EH (cell line): ENCODE measurements at regions not wholly inside any gene's neighbourhood (a gene's known extent, or its start where the extent isn't known, plus 50 kb on each side); places are given as distances from the start of the nearest gene placed in this dataset.
"Not testable (repeated sequence)": the region's sequence is repeated elsewhere in the genome, so short reads cannot be mapped to it uniquely, and the experiment has no call there.

Experiments
- DNase-seq: peaks from one replicate; pipeline ENCODE4 v3.0.0-alpha.2; 2015; ENCODE audit warnings: low read depth

GRCh38 chr1:120617493-120617892 is 106.3 kb upstream of the NBPF26 start:
- DNase-seq: not testable (repeated sequence)

DNA sequence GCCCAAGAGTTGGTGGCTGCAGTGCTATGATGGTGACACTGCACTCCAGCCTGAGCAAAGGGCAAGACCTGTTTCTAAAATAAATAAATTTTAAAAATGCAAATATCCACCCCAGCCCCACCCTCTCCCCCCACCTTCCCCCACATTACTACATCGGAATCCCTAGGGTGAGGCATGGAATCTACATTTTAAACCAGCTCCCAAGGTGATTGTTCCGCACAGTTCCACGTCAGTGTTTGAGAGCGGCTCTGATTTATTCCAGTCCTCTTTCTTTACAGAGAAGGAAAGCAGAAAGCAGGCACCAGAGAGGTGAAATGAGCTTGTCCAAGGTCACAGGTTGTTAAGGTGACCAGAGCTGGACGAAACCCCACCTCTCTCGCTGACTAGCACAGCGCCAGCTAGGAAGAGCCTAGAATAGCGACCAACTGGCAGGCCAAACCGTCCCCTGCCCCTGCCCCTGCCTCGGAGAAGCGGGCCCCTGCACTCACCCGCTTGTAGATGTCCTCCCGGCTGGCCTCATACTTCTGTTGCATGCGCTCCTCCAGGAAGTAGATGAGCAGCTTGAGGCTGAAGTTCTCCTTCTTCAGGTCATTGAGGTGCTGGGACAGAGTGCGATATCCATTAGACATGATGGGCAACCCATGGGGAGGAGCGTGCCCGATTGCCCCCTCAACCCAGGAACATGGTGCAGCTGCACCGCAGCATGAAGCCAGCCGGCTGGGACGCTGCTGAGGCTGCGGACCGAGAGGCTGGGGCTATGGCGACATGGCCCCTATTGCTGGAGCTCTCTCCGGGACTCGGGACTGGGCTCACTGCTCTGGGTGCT is 103.7 kb upstream of the NBPF26 start:
- not testable (repeated sequence) for DNase-seq

DNA sequence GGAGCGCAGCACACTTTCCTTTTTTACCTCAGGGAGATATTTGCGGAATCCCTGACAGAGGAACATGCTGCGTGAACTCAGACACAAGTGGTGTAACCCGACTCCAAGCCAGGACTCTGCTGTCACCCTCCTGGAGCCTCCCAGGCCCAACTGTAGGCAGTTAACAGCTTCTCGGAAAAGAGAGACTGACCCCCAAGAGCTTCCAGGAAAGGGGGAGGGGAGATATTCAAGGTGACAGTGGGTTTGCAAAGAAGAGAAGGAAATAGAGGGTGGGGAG is 103.1 kb upstream of the NBPF26 start:
- not testable (repeated sequence) for DNase-seq

DNA sequence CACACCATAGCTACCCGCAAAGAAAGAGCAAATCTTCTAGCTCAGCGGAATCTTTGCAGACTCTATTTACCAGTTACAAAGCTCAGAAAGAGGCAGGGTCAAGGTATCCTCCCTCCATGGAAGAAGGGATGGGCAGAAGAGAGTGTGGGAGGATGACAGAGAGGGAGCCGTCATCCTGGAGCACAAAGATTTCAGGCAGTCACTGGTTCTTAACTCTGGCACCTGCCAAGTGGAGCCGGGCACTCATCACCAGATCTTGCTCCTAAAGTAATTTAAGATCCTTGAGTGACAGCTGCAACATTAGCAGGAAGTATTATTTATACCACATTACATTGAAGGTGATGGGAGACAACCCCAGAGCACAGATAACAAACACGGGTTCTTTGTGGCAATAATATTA is 102.5 kb upstream of the NBPF26 start:
- not testable (repeated sequence) for DNase-seq

- DNase-seq: not testable (repeated sequence)
Measured at GRCh38 chr1:120623539-120623938, 100.2 kb upstream of the NBPF26 start.

- DNase-seq: not testable (repeated sequence)
Measured at GRCh38 chr1:120624565-120625064, 99.1 kb upstream of the NBPF26 start.

DNA sequence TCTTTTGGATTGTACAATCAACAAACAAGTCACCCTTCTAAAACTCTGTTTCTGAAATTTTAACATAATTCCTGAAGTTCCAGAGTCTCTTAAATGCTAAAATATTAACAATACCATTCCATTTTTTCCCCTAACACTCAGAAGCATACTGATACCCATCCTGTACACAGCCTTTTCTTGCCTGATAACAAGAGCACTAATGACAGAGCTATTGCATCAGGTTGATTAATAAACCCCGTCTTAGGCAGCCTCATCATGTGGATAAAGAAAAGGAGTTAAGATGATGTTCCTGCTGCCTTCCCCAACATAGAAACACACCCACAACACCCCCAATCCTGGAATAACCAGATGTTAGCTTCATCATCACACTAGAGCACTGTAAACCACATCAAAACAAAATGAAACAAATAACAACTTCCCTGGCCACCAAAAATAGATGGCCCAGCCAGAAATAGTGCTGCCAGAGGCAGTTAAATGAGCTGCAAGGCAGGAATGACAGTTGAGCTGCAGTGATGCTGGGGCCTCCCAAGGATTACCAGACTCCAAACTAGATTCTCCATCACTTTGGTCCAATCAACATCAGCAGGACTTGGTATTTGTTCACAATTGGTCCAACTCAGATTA is 93.8 kb upstream of the NBPF26 start:
- DNase-seq: not testable (repeated sequence)

GRCh38 chr1:120634816-120635806 is 88.6 kb upstream of the NBPF26 start:
- DNase-seq: not testable (repeated sequence)

- not testable (repeated sequence) for DNase-seq
Measured at GRCh38 chr1:120640261-120641013, 83.3 kb upstream of the NBPF26 start.

- DNase-seq: not testable (repeated sequence)
Measured at GRCh38 chr1:120641014-120641302, 82.8 kb upstream of the NBPF26 start.

GRCh38 chr1:120647182-120647581 is 76.6 kb upstream of the NBPF26 start:
- DNase-seq: not testable (repeated sequence)

DNA sequence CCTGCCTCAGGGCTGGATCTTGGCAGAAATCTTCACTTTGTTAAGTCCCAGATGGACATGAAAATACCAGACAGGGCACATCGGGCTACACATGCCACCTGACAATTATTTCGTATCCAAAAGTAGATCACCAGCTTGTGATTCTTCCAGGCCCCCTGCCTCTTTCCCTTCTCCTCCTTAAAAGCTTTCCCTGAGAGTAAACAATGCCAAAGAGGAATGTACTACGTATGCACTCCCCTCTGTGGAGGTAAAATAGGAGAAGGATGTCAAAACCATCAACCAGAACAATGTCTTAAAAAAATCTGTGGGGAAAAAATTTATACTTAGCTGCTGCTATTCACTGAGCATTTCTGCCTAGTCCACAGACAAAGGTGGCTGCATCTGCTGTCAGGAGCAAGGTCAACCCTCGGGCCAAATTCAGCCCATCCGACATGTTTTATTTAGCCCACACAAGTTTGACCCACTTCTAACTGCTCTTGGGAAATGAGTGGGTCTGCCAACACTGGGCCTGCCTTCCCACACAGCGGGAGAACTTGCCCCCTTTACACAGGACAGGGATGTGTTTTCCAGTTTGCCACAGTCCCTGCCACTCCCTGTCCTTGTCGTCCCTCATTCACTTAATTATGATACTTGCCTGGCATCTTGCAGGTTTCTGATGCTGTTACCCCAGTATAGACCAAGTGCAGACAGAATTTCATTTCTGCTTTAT is 74.7 kb upstream of the NBPF26 start:
- not testable (repeated sequence) for DNase-seq

- DNase-seq: not testable (repeated sequence)
Measured at GRCh38 chr1:120649730-120650129, 74.0 kb upstream of the NBPF26 start.

DNA sequence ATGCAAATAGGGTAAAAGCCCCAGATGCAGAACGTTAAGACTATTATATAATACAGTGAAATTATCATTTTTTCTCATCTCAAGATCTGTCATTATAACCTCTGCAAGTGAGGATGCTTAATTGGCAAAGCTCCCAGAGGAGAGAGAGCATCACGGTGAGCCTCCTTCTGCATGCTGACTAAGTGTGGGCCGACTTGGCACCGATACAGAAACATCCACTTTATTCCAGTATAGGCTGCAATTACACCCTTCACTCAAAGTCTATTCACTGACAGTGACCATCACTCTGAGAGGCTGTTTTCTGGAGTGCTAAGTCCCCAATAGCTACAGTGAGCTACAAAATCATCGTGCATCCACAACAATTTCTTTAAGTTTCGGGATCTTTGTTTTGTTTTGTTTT is 69.6 kb upstream of the NBPF26 start:
- DNase-seq: not testable (repeated sequence)

GRCh38 chr1:120655394-120655793 is 68.4 kb upstream of the NBPF26 start:
- DNase-seq: not testable (repeated sequence)

- DNase-seq: not testable (repeated sequence)
Measured at GRCh38 chr1:120656116-120656515, 67.6 kb upstream of the NBPF26 start.

- not testable (repeated sequence) for DNase-seq
Measured at GRCh38 chr1:120657804-120658203, 65.9 kb upstream of the NBPF26 start.

GRCh38 chr1:120658622-120659021 is 65.1 kb upstream of the NBPF26 start:
- not testable (repeated sequence) for DNase-seq

GRCh38 chr1:120659133-120659532 is 64.6 kb upstream of the NBPF26 start:
- DNase-seq: not testable (repeated sequence)

DNA sequence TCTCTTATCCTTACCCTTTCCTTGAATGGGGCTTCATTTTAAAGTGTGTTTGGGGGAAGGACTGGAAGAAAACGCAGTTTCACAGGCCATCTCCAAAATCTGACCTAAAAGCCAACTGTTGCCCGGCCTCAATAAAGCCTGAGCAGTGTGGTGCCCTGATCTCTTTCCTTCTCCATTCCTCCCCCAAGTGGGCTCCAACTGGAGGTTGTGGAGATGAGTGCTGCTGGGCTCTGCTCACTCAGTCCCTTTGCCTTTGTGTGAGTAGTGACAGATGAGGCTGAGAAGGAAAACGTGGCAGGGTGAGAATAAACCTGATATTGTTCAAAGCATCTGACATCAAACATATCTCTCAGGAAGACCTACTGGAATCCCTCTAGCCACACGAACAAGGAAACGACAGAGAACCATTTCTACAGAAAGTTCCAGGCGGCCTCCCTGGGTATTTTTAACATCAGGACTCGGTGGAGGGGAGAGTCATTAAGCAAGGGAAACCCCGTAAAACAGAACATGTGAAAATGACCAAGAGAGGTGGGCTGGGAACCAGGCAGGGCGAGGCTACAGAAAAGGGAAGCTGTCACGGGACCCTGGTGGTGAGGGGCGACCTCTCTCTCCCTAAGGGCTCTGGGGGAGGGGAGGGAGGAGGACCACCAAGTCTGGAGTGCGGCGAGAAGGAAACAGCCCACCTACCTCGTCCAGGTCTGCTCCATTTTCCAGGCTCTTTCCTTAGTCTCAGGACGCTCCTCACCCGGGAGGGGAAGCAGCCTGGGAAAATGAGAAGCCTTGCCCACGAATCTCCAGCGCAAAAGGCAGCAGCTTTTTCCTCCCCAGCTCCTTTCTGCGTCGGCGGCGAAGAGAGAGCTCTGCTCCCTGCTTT is 59.1 kb upstream of the NBPF26 start:
- not testable (repeated sequence) for DNase-seq
